GM19455 (cell line): ENCODE measurements at regions not wholly inside any gene's neighbourhood (a gene's known extent, or its start where the extent isn't known, plus 50 kb on each side); places are given as distances from the start of the nearest gene placed in this dataset.
"Not testable (repeated sequence)": the region's sequence is repeated elsewhere in the genome, so short reads cannot be mapped to it uniquely, and the experiment has no call there.

Source experiments
- ATAC-seq: cut with Tn5 transposase; IDR thresholded peaks from one replicate; pipeline ENCODE4 v1.9.1; 2021; ENCODE audit not compliant: unreplicated experiment

DNA sequence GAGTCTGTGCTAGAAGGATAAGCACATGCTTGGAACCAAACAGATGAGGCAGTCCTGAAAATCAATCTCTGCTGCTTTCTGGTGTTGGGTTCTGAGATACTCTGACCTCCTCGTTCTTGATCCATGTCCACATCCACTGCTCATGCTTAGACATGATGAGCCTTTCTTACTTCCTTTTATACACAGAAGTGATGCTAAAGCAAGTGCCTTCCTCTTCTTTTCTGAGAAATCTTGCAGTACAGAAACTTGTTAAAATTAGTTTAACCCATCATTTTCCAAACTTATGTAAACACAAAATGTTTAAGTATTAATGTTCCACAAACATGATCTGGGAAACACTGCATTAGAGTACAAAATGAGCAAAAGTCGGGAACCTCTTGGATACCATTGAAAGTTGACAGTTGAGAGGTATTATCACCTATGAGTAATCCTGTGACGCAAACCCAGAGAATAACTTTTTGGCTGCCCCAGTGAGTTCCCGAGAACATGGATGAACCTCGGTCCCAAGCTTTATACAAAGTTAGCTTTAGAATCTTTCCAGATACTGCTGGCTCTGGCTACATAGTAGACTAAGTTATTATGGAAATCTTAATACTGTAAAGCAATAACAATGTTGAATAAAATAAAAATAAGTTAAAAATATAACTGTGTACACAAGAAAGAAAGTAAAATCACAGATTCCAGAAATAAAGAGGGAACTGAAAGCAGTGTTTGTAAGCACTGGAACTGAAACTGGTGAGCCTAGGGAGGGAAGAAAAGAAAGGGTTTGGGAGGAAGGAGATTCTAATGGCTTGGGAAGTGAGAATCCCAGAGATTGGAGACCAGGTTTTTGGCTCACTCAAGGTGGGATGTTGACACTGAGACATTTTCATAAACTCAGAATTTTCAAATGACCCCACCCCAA, 429.3 kb upstream of the RUNX1 start:
- no peak for ATAC-seq

DNA sequence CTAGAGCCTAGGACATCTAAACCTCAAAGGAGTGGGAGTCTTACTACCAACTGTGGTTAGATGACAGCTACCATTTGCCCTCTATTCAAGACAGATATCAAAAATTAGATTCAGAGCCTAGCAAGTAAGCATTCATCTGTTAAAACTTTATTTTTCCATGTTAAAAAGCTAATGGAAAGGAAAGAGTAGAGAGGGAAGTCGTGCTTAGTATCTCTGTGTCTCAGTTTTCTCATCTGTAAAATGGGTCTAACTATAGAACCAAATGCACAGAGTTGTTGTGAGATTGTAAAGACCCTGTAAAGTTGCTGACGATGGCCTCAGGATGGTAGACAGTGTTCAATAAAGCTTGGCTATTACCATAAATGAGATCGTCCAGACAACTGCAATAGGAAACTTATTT, 428.5 kb upstream of the RUNX1 start:
- no peak for ATAC-seq

DNA sequence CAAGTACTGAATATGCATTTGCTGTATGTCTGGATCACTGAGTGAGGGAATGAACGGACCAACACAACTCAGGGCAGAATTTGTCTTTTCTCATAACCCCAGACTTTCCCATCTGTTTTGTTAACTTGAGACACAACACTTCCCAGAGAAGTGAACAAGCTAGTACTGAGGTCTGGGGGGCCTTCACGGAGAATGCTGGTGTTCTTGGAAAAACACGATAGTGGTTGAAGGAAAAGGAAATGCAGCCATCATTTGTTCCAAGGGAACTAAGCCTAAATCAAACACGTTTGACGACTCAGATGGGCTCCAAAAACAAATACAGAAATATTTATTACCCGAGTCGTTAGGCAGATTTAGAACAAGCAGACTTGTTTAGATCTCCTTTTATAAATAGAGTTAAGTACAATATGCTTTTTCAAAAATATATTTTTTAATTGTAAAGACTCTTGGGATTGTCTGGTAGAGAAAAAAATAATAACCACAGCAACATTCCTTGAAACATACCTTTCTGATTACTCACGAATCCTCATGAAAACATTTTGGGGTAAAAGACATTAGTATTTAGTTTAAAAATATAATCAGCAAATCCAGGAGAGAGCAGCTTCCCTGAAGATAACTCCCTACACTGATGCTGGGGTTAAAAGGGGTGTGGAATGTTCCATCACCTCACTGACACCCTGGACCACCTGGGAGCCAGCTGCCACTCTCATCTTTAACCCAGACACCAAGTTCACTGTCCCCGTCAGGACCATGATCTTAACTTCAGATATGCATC, 427.7 kb upstream of the RUNX1 start:
- no peak for ATAC-seq

DNA sequence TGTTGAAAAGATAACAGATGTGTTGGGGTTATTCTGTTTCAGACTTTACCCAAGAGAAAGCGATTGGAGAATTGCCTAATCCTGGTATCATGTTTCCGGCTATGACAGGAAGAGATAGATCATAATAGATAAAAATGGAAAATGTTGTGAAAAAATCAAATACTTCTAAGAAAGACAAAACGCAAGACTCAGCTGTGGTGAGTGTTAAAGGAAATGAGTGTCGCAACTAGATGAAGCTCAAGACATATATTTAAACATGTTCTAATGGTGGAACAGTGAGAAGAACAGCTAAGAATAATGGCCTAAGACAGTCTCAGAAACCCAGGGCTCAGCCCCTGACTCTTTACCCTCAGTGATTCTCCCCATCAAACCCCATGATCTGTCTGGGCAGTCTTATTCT, 426.7 kb upstream of the RUNX1 start:
- no peak for ATAC-seq

DNA sequence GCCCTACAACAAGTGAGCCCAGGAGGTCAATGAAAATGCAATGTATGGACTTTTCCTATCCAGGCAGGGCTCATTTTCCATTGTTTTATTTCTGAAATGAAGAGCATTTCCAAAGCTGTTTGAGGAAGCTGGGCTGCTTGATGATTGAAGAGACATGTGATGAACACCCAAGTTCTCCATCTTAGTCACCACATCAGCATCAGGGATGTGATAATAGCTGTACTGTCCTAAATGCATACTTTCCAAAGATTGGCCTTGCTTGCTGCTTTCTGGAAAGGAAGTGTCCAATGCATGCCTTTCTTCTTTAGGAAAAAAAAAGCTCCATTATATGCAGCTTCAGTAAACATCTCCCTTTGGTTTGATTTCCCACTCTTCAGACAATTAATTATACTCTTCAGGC, 425.9 kb upstream of the RUNX1 start:
- no peak for ATAC-seq

DNA sequence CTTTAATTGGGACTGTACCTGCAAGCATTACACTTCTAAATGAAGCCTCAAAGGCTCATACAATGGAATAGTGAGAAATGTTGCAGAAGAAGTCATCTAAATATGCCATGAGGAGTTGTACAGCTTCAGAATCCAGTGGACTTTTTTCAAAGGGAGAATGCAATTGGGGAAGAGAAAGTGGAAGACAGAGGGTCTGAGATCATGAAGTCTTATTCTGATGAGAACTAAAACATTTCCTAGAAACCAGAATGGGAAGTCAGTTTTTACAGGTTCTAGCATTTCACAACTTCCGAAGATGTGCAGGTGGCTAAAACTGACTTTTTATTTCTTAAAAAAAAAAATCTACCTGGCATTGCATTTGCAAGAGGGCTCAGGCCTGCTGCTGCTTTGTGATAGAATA, 424.4 kb upstream of the RUNX1 start:
- ATAC-seq = no peak

DNA sequence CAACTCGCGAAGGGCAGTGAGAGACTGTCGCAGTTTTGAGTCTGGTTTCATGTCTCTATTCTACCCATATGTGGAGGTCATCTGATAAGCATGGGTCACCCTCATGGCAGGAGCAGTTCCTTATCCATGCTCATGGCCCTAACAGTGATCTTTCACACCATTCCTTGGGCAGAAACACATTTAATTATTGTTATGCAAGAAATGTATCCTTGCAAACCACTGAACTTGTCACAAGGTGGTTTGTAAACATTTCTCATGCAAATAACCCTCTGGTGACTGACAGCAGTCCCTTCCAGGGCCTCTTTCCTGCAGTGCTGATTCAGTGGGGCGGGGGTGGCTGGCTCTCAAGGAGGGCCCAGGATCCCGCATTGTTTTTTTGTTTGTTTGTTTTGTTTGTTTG, 421.4 kb upstream of the RUNX1 start:
- ATAC-seq = no peak

DNA sequence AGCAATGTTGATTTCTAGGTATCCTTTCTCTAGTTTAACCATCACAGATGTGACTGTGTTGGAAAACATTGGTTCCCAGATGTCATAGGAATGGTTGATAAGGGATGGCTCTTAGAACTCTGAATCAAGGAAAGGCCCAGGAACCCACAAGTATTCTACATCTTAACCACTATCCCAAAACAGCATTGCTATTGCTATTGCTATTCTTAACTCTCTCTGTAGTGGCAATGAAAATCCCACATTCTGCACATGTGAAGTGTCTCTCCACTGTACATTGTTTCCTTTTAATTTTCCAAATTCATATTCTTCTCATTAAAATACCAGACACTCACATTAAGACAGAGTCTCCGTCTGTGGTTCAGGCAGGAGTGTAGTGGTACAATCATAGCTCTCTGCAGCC, 420.4 kb upstream of the RUNX1 start:
- no peak for ATAC-seq

DNA sequence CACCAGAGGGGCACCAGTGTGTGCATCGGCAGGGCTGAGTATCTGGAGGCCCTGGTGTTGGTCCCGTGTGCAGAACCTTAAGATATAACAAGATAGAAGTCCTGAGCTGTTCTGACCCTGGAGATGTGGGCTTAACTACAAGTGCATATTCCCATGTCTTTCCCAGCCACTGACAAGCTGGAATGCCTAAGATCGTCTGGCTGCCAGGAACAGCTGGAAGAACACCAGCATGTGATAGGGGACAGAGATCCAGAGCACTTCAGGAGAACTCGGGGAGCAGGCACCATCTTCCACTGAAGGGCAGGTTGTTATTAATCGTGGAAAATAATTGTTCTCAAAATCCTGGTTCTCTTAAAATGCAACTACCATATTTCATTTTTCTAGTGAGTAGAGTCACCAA, 419.9 kb upstream of the RUNX1 start:
- no peak for ATAC-seq

DNA sequence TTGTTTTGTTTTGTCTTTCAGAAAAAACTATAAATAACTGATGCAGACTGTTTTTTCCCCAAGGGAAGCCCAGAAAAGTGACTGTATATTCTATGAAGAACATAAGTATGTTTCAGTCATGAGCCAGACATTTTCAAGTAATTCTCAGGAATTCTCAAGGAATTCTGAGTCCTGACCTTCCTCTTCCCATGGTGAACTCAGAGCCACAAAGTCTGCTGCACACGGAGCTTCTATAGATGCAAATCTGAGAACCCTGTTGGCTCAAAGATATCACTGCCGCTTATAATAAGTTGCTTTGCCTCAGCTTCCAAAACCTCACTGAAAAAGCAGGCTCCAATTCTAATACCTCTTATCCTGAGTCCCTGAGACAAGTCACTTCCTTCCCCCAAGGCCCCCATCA, 418.5 kb upstream of the RUNX1 start:
- no peak for ATAC-seq

DNA sequence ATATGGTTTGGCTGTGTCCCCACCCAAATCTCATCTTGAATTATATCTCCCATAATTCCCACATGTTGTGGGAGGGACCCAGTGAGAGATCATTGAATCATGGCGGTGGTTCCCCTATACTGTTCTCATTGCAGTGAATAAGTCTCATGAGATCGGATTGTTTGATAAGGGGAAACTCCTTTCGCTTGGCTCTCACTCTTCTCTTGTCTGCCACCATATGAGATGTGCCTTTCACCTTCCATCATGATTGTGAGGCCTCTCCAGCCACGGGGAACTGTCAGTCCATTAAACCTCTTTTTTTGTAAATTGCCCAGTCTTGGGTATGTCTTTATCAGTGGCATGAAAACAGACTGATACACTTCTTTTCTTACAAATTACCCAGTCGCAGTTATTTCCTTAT, 417.6 kb upstream of the RUNX1 start:
- not testable (repeated sequence) for ATAC-seq

DNA sequence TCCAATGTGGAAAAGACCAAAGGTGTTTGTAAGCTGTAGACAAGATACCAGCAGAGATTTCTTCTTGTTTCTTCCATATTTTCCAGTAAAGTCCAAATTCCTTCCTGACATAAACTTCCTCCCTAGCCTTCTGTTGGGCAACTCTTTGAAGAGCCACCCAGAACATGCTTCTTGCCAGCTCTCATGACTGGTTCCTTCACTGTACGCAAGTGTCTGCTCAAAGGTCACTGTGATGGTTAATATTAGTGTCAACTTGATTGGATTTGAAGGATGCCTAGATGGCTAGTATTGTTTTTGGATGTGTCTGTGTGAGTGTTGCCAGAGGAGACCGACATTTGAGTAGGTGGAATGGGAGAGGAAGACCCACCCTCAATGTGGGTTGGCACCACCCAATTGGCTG, 416.6 kb upstream of the RUNX1 start:
- ATAC-seq = no peak

DNA sequence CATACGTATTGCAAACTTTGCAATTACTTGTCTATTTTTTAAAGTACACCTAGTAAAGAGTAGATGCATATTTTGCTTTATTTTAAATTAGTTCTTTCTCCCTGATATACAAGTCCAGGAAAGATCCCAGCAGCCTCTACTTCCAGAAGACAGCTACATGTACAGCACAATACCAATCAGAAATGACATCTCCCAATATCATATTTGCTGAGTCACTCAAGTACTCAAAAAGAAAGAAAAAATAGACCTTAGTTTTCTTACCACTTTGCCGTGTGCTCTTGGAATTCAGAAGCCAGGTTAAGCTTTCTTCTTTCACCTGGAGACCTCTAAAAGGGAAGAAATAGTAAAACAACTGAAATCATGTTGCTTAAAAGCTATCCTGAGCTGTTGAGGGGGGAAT, 412.6 kb upstream of the RUNX1 start:
- no peak for ATAC-seq

DNA sequence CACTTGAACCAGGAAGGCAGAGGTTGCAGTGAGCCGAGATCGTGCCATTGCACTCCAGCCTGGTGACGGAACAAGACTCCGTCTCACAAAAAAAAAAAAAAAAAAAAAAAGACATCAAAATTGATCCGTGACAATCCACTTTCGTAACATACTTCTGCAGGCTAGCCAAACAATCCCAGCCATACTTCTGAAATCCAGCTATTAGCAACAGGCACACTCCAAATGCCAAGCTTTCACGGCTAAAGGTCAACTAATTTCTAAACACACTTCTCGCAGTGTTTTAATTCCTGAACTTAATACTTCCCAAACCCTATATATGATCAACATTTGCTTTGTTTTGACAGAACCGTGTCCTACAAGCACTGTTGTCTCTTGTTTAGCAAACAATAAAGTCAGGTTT, 411.3 kb upstream of the RUNX1 start:
- no peak for ATAC-seq

DNA sequence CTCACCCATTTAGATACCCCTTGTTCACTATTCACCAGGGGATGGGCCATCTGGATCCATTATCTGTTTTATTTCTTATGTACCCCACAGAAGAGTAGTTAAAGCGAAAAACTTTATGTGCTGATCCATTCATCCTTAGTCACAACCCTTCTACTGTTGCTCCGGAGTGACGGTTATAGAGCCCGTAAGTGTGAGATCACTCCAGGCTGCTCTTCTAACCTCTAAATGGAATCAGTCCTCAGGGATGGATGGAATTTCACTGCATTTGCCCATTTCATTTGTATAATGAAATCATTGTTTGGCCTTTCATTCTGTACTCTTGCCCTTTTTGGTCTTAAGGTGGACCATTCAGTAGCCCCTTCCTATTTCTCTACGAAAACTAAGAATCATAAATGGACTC, 409.3 kb upstream of the RUNX1 start:
- no peak for ATAC-seq

DNA sequence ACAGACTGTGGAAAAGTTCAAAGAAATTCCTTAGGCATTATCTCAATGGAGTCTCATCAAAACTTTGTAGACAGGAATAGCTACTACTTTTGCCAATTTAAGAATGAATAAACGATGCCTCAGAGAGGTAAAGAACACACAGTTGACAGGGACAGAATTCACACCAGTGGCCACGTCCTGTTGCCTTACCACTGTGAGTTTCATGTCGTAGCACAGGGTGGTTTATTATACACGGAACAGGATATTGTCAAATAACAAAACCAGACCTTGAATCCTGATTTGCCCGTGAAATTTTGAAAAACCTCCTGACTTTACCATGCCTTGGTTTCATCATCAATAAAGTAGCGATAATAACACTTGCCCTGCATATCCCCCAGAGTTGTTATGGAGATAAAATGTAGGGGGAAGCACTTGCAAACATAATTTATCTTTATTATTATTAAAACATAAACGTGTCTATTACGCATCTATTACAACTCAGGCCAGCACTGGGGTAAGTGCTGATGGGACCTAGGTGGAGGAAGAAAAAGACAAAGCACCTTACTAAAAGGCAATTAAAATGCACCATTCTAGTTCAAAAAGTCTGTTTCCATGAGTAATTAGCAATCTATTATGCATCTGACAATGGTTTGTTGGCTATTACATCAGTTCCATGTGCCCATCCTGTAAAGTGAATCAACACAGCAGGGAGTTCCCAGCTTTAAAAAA, 408.1 kb upstream of the RUNX1 start:
- ATAC-seq = no peak

DNA sequence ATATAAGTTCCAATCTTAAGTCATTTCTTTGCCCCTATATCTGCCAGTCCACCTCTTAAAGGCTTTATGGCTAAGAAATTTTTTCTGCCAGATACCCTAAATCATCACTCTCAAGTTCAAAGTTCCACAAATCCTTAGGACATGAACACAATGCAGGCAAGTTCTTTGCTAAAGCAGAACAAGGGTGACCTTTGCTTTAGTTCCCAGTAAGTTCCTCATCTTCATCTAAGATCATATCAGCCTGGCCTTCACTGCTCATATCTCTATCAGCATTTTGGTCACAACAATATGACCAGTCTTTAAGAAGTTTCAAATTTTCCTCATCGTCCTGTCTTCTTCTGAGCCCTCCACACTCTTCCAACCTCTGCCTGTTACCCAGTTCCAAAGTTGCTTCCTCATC, 402.2 kb upstream of the RUNX1 start:
- no peak for ATAC-seq

DNA sequence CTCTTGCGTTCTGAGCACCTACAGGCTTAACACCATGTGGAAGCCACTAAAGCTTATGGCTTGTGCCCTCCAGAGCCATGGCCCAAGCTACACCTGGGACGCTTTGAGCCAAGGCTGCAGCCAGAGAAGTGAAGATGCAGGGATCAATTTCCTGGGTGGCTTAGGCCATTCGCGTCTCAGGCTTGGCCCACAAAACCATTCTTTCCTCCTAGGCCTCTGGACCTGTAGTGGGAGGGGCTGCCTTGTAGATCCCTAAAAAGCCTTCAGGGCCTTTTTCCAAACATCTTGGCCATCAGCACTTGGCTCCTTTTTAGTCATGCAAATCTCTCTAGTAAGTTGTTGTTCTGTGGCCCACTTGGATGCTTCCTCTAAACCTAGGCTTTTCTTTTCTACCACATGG, 401.7 kb upstream of the RUNX1 start:
- no peak for ATAC-seq

DNA sequence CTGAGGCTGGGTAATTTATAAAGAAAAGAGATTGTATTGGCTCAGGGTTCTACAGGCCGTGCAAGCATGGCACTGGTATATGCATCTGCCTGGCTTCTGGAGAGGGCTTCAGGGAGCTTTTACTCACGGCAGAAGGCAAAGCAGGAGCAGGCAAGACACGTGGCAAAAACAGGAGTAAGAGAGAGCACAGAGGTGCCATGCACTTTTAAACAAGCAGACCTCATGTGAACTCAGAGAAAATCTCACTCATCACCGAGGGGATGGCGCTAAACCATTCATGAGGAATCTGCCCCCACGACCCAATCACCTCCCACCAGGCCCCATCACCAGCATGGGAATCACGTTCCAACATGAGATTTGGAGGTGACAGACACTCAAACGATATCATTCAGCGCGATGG, 400.7 kb upstream of the RUNX1 start:
- no peak for ATAC-seq

DNA sequence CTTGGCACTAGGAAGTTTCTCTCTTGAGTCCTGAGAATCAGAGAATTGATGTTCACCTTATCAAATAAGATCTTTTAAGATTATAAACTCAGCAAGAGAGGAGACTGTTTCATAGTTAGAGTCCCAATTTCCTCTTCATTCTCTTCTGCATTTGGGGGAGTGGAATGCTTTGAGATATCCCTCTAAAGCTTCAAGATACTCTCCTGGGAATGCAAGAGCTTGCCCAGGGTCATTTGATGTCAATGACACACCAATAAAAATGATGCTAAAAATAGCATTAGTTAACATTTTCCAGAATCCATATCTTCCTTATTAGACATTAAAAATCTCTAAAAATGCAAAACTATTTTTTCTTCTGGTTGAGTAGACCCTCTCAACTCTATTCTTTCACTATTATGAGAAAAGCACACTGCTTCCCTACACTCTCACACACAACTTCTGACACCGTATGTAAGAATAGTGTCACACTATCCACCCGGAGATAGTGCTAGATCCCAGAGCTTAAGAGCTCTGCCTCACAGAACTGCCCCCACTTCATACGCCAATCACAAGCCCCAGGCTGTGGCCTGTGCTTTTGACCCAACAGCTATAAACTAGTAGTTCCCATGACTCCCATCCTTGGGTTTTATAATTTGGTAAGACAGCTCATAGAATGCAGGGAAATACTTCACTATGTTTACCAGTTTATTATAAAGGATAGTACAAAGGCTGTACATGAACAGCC, 399.9 kb upstream of the RUNX1 start:
- ATAC-seq = no peak

DNA sequence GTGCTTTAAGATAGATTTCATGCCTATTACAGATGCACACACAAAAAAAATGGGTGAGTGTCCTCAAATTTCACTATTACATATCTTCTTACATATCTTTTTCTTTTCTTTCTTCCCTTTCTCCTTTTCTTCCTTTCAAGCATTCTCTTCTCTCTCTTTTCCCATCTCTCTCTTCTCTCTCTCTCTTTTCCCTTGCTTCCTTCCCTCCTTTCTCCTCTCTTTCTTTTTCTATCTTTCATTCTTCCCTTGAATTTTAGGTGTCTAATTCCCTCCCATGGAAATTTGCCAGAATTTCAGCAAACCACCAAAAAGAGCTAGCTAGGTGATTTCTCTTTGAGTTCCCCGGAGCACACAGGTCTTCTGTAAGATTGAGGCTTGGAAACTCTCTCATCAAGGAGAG, 395.3 kb upstream of the RUNX1 start:
- no peak for ATAC-seq
